Brain microvascular endothelial cell (primary cell): ENCODE measurements at regions not wholly inside any gene's neighbourhood (a gene's known extent, or its start where the extent isn't known, plus 50 kb on each side); places are given as distances from the start of the nearest gene placed in this dataset.

ENCODE experiments used
- DNase-seq: peaks from one replicate; pipeline ENCODE4 v3.0.0-alpha.2; 2020
- H3K27ac ChIP-seq: fragments of 250-450 bp; sonication (Bioruptor Pico); 2 replicates; pipeline ENCODE4 v1.5.1; 2020; ENCODE audit warnings: mild to moderate bottlenecking, moderate library complexity
- H3K27me3 ChIP-seq: fragments of 250-450 bp; sonication (Bioruptor Pico); replicated peaks from 2 replicates; pipeline ENCODE4 v1.5.1; 2020; ENCODE audit warnings: mild to moderate bottlenecking
- H3K36me3 ChIP-seq: fragments of 250-450 bp; sonication (Bioruptor Pico); replicated peaks from 2 replicates; pipeline ENCODE4 v1.5.1; 2020; ENCODE audit warnings: mild to moderate bottlenecking
- H3K4me3 ChIP-seq: 2 replicates; pipeline ENCODE4 v1.5.1; 2011; ENCODE audit warnings: low read depth, mild to moderate bottlenecking, control low read depth, low read length, moderate library complexity
- in situ Hi-C: cut with HindIII; loops from 2 replicates; pipeline ENCODE4 v1.10.0; 2017; ENCODE audit warnings: low sequenced_read_pairs, low pct_ligation_motif_present
- TF ChIP-seq, protein P1 (sequence below): IDR thresholded peaks from 2 replicates; pipeline ENCODE4 v1.5.1; 2011; ENCODE audit warnings: low read depth, mild to moderate bottlenecking, moderate library complexity, low read length, control low read depth, inconsistent platforms; ENCODE audit errors: missing control alignments

GRCh38 chr4:27836523-27836922, 975.9 kb downstream of the STIM2 start:
- in situ Hi-C loops = no loop called here
- TF ChIP-seq, protein P1, sequence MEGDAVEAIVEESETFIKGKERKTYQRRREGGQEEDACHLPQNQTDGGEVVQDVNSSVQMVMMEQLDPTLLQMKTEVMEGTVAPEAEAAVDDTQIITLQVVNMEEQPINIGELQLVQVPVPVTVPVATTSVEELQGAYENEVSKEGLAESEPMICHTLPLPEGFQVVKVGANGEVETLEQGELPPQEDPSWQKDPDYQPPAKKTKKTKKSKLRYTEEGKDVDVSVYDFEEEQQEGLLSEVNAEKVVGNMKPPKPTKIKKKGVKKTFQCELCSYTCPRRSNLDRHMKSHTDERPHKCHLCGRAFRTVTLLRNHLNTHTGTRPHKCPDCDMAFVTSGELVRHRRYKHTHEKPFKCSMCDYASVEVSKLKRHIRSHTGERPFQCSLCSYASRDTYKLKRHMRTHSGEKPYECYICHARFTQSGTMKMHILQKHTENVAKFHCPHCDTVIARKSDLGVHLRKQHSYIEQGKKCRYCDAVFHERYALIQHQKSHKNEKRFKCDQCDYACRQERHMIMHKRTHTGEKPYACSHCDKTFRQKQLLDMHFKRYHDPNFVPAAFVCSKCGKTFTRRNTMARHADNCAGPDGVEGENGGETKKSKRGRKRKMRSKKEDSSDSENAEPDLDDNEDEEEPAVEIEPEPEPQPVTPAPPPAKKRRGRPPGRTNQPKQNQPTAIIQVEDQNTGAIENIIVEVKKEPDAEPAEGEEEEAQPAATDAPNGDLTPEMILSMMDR = no peak
- peak; percentile 57 for DNase-seq
- Histone ChIP-seq H3K36me3 (no peaks in the 10 kb centered on the region), H3K4me3 (no peak overlapping the region), H3K27me3 (no peaks in the 10 kb centered on the region), H3K27ac (no peak overlapping the region)

GRCh38 chr4:27843776-27844175, 983.1 kb downstream of the STIM2 start:
- in situ Hi-C loops = no loop called here

DNA sequence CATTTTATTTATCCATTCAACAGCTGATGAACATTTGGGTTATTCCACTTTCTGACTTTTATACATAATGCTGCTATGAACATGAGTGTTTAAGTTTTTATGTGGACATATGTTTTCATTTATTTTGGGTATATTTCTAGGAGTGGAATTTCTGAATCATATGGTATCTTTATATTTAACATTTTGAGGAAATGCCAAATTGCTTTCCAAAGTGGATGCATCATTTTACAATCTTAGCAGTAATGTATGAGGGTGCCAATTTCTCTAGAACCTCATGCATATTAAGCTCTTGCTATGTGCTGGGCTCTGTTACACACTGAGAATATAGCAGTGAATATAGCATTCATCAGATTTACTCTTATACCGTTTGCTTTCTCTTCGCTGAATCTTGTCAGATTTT, 983.7 kb downstream of the STIM2 start:
- in situ Hi-C loops = no loop called here
- DNase-seq = no peak
- Histone ChIP-seq H3K27me3 (no peaks in the 10 kb centered on the region), H3K36me3 (no peaks in the 10 kb centered on the region), H3K4me3 (no peak overlapping the region), H3K27ac (no peak overlapping the region)
- TF ChIP-seq, protein P1 = no peak

More at GRCh38 chr4:27843776-27844175, 983.1 kb downstream of the STIM2 start:
- Histone ChIP-seq H3K27ac (no peak overlapping the region), H3K4me3 (no peak overlapping the region), H3K36me3 (no peaks in the 10 kb centered on the region), H3K27me3 (no peaks in the 10 kb centered on the region)
- TF ChIP-seq, protein P1 = no peak
- DNase-seq = no peak

GRCh38 chr4:27846951-27847350, 986.3 kb downstream of the STIM2 start:
- Histone ChIP-seq H3K36me3 (no peaks in the 10 kb centered on the region), H3K4me3 (no peak overlapping the region), H3K27me3 (no peaks in the 10 kb centered on the region), H3K27ac (no peak overlapping the region)
- no peak for DNase-seq
- in situ Hi-C loops = no loop called here
- TF ChIP-seq, protein P1 = no peak

DNA sequence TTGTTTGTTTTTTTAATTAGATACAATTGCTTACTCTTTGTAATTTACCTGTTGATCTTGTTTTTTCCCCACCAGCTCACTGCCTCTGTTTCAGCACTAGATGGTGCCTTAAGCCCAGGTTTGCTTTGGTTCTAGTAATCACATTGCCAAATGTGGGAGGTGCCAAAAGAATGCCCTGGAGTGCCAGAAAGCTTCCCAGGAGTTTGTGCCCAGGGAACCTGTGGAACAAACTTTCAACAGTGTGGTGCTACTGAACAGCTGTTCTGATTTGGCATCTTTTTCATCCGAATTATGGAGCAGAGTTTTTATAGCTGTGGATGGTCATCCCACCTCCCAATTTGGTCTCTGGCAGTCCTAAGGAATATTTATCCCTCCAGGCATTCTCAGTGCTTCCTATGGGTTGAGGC, 1000.7 kb downstream of the STIM2 start:
- no peaks in the 10 kb centered on the region for H3K36me3 ChIP-seq
- no peak overlapping the region for H3K4me3 ChIP-seq
- H3K27ac ChIP-seq = peak overlapping the region; percentile 53
- TF ChIP-seq, protein P1 = peak; percentile 82
- in situ Hi-C loops = no loop called here
- peak; percentile 67 for DNase-seq
- H3K27me3 ChIP-seq = no peaks in the 10 kb centered on the region

- no peaks in the 10 kb centered on the region for H3K36me3 ChIP-seq
- TF ChIP-seq, protein P1 = no peak
- DNase-seq = peak; percentile 70
- in situ Hi-C loops = no loop called here
- H3K4me3 ChIP-seq = no peak overlapping the region
- no peaks in the 10 kb centered on the region for H3K27me3 ChIP-seq
- H3K27ac ChIP-seq = peak overlapping the region; percentile 53
Measured at GRCh38 chr4:27861802-27862201, 1001.2 kb downstream of the STIM2 start.
